Pancreas (tissue), 10 donors: ENCODE measurements at regions not wholly inside any gene's neighbourhood (a gene's known extent, or its start where the extent isn't known, plus 50 kb on each side); places are given as distances from the start of the nearest gene placed in this dataset.

Experiments
- ATAC-seq, 4 donors: fragments of 200-7000 bp; cut with Tn5 transposase; one replicate each; pipeline versions ENCODE4 v1.8.0 to v1.9.1; 2020; ENCODE audit warnings: mild to moderate bottlenecking in 4 of 4, moderate library complexity in 4 of 4
- DNase-seq, 6 donors: peaks; one replicate each; pipeline ENCODE4 v3.0.0-alpha.2; 2020
- FAIRE-seq: peaks from 2 replicates; lab custom pipeline; 2012; peaks lifted over from hg19 to GRCh38; lab: Jason Lieb, UNC
- H3K27ac ChIP-seq, 4 donors: fragments of 200-600 bp; sonication (generic); 1 replicate in 3 of 4; 2 replicates in 1 of 4; pipeline versions ENCODE4 v1.5.0 to v1.8.0; 2020
- H3K27me3 ChIP-seq, 4 donors: fragments of 200-600 bp; one replicate each; pipeline ENCODE4 v1.8.0; 2021
- H3K36me3 ChIP-seq, 3 donors: fragments of 200-600 bp; sonication (generic) in 1 of 3; one replicate each; pipeline versions ENCODE4 v1.5.0 to v1.8.0; 2020 to 2021
- H3K4me1 ChIP-seq, 3 donors: fragments of 200-600 bp; one replicate each; pipeline ENCODE4 v1.8.0; 2021
- H3K4me3 ChIP-seq, 4 donors: fragments of 200-600 bp; sonication (generic) in 2 of 4; one replicate each; pipeline versions ENCODE4 v1.5.0 to v1.8.0; 2020 to 2021
- H3K9me3 ChIP-seq, 4 donors: fragments of 200-600 bp; one replicate each; pipeline ENCODE4 v1.8.0; 2021
- CTCF ChIP-seq, 4 donors: fragments of 200-600 bp; sonication (generic) in 3 of 4; IDR thresholded peaks; one replicate each; pipeline versions ENCODE4 v1.5.0 to v1.8.0; 2021; ENCODE audit warnings: antibody characterized with exemption in 4 of 4
- WGBS, 2 donors: extraction: QIAGEN DNeasy Blood & Tissue Kit; methylation state at CpG; one replicate each; pipeline ENCODE4 v1.1.7; 2013; 5-methylcytosine and 5-hydroxymethylcytosine counted together
- intact Hi-C, 3 donors: fragments of 100-400 bp; cut with DNase I; formaldehyde crosslinking; loops; one replicate each; pipeline versions ENCODE4 v1.11.1 to v1.14.2; 2022
- donor health status: healthy with polysubstance abuse.
- donor health status: DM: no; HTN: no; CAD: no; lungs with moderate emphysema.
- donor health status: DM: no; HTN: no; CAD: no.
- donor health status: control.
- donor health status: control.
- donor health status: Bipolar disorder and iron deficiency.
- donor health status: DM: yes; HTN: yes; CAD: no.
- donor health status: DM: no; HTN: no; CAD: no.
- donor health status: DM: no; HTN: no; CAD: no.
- donor health status: DM: yes; HTN: yes; CAD: no.

GRCh38 chr10:111789821-111790220 lies 393.7 kb downstream of the GPAM start:
- no peaks in the 10 kb centered on the region for H3K27me3 ChIP-seq
- intact Hi-C loops, result no loop called here
- no peaks in the 10 kb centered on the region for H3K36me3 ChIP-seq
- DNase-seq (no peak), FAIRE-seq (no peak), ATAC-seq (no peak)
- no peak overlapping the region for H3K27ac ChIP-seq
- H3K9me3 ChIP-seq, result no peaks in the 10 kb centered on the region
- TF ChIP-seq CTCF (IDR thresholded peaks at IDR 0.05), result no peak
- no peaks in the 10 kb centered on the region for H3K4me1 ChIP-seq
- H3K4me3 ChIP-seq, result no peak overlapping the region

- Histone ChIP-seq H3K27ac (no peak overlapping the region), H3K9me3 (no peaks in the 10 kb centered on the region), H3K27me3 (no peaks in the 10 kb centered on the region), H3K4me1 (no peaks in the 10 kb centered on the region), H3K4me3 (no peak overlapping the region), H3K36me3 (no peaks in the 10 kb centered on the region)
- no peak for DNase-seq
- no peak for ATAC-seq
- TF ChIP-seq CTCF (IDR thresholded peaks at IDR 0.05), result no peak
- WGBS, 2 donors, result 40 to 56% methylated on average over 2 of the region's 2 CpGs
- intact Hi-C loops, result no loop called here
- no peak for FAIRE-seq
Observed at GRCh38 chr10:111801841-111802240, 381.7 kb downstream of the GPAM start.

GRCh38 chr10:111804781-111805180 lies 378.8 kb downstream of the GPAM start:
- ATAC-seq (no peak), FAIRE-seq (no peak), DNase-seq (no peak)
- Histone ChIP-seq H3K4me3 (no peak overlapping the region), H3K9me3 (no peaks in the 10 kb centered on the region), H3K27ac (no peak overlapping the region), H3K36me3 (no peaks in the 10 kb centered on the region), H3K27me3 (no peaks in the 10 kb centered on the region), H3K4me1 (no peaks in the 10 kb centered on the region)
- intact Hi-C loops, result no loop called here
- WGBS, 2 donors, result 22 to 40% methylated on average over 3 of the region's 3 CpGs
- TF ChIP-seq CTCF (IDR thresholded peaks at IDR 0.05), result no peak

GRCh38 chr10:111811517-111811916 lies 372.0 kb downstream of the GPAM start:
- FAIRE-seq, result no peak
- TF ChIP-seq CTCF (IDR thresholded peaks at IDR 0.05), result no peak
- H3K27ac ChIP-seq, result no peak overlapping the region
- intact Hi-C loops, result no loop called here
- no peak overlapping the region for H3K4me3 ChIP-seq
- no peaks in the 10 kb centered on the region for H3K36me3 ChIP-seq
- DNase-seq, result no peak
- no peaks in the 10 kb centered on the region for H3K9me3 ChIP-seq
- no peaks in the 10 kb centered on the region for H3K27me3 ChIP-seq
- no peaks in the 10 kb centered on the region for H3K4me1 ChIP-seq
- ATAC-seq, result no peak
- WGBS, 2 donors, result 45 to 46% methylated on average over 3 of the region's 3 CpGs

GRCh38 chr10:111820471-111820870 lies 363.1 kb downstream of the GPAM start:
- no peaks in the 10 kb centered on the region for H3K36me3 ChIP-seq
- ATAC-seq, result no peak
- 83 to 87% methylated on average over 3 of the region's 3 CpGs for WGBS, 2 donors
- no peak for TF ChIP-seq CTCF (IDR thresholded peaks at IDR 0.05)
- no peak overlapping the region for H3K4me3 ChIP-seq
- H3K4me1 ChIP-seq, result no peaks in the 10 kb centered on the region
- intact Hi-C loops, result no loop called here
- H3K9me3 ChIP-seq, result no peaks in the 10 kb centered on the region
- DNase-seq, result no peak
- no peaks in the 10 kb centered on the region for H3K27me3 ChIP-seq
- H3K27ac ChIP-seq, result no peak overlapping the region
- no peak for FAIRE-seq
